Breast epithelium (tissue), 4 donors: ENCODE measurements at regions not wholly inside any gene's neighbourhood (a gene's known extent, or its start where the extent isn't known, plus 50 kb on each side); places are given as distances from the start of the nearest gene placed in this dataset.

Experiments used
- DNase-seq, 2 donors: peaks; one replicate each; pipeline ENCODE4 v3.0.0-alpha.2; 2019; ENCODE audit warnings: low spot score in 2 of 2
- H3K27ac ChIP-seq, 2 donors: fragments of 200-600 bp; sonication (generic) in 1 of 2; one replicate each; pipeline ENCODE4 v1.5.1; 2016 to 2019; ENCODE audit warnings: mild to moderate bottlenecking in 1 of 2
- H3K27me3 ChIP-seq, 2 donors: fragments of 200-600 bp; sonication (generic) in 1 of 2; one replicate each; pipeline versions ENCODE4 v1.5.1 to v1.6.0; 2017 to 2019; ENCODE audit warnings: control low read depth in 1 of 2, mild to moderate bottlenecking in 1 of 2
- H3K36me3 ChIP-seq: fragments of 200-600 bp; one replicate; pipeline ENCODE4 v1.5.1; 2019
- H3K4me1 ChIP-seq, 2 donors: fragments of 200-600 bp; sonication (generic); one replicate each; pipeline ENCODE4 v1.5.1; 2016 to 2019; ENCODE audit warnings: control low read depth in 1 of 2
- H3K4me3 ChIP-seq, 3 donors: fragments of 200-600 bp; sonication (generic); 1 replicate in 2 of 3; 2 replicates in 1 of 3; pipeline ENCODE4 v1.5.1; 2016 to 2019; ENCODE audit warnings: mild to moderate bottlenecking in 3 of 3, moderate library complexity in 2 of 3
- H3K9me3 ChIP-seq, 2 donors: fragments of 200-600 bp; sonication (generic) in 1 of 2; one replicate each; pipeline ENCODE4 v1.5.1; 2016 to 2019; ENCODE audit warnings: control low read depth in 1 of 2
- CTCF ChIP-seq, 3 donors: fragments of 450-650 bp; IDR thresholded peaks; one replicate each; pipeline ENCODE4 v1.5.1; 2016 to 2017; ENCODE audit warnings: antibody characterized with exemption in 3 of 3, mild to moderate bottlenecking in 3 of 3, moderate library complexity in 3 of 3
- POLR2A ChIP-seq: fragments of 450-650 bp; IDR thresholded peaks from one replicate; pipeline ENCODE4 v1.6.1; 2016; ENCODE audit warnings: antibody characterized with exemption, mild to moderate bottlenecking, moderate library complexity
- POLR2AphosphoS5 ChIP-seq, 3 donors: sonication (generic); formaldehyde crosslinking; IDR thresholded peaks; one replicate each; pipeline ENCODE4 v1.6.1; 2017; ENCODE audit warnings: antibody characterized with exemption in 3 of 3
- intact Hi-C: fragments of 100-400 bp; cut with DNase I; formaldehyde crosslinking; loops from one replicate; pipeline ENCODE4 v1.15.1; 2023; ENCODE audit warnings: low total_unique reads

GRCh38 chr9:115533511-115533910 is 415.6 kb upstream of the TNC start:
- no peaks in the 10 kb centered on the region for H3K9me3 ChIP-seq
- no peak overlapping the region for H3K27ac ChIP-seq
- no peaks in the 10 kb centered on the region for H3K36me3 ChIP-seq
- H3K4me3 ChIP-seq: no peak overlapping the region
- no peaks in the 10 kb centered on the region for H3K27me3 ChIP-seq
- H3K4me1 ChIP-seq: no peaks in the 10 kb centered on the region
- intact Hi-C loops: no loop called here
- no peak for DNase-seq
- TF ChIP-seq CTCF (IDR thresholded peaks at IDR 0.05) (no peak), POLR2AphosphoS5 (IDR thresholded peaks at IDR 0.05) (no peak), POLR2A (no peak)

DNA sequence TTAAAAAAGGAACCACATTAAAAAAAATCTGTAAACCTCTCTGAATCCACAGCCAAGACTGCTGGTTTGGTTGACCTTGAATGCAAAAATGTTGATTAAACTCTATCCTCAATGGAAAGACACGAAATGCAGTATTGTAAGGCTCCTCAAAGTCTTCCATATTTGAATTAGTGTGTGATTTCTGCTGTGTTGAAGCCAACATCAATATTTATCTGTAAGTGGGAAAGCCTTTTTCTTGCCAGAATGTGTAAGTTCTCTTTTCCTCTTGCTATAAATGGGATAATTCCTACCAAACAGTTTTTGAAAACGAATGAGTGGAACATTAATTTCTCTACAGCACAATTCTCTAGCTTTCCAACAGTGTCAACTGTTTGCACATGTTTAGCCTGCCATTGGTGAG is 422.1 kb upstream of the TNC start:
- no peaks in the 10 kb centered on the region for H3K4me1 ChIP-seq
- intact Hi-C loops: no loop called here
- H3K27ac ChIP-seq: no peak overlapping the region
- H3K4me3 ChIP-seq: no peak overlapping the region
- no peak for TF ChIP-seq CTCF (IDR thresholded peaks at IDR 0.05)
- no peak for TF ChIP-seq POLR2A
- no peak for TF ChIP-seq POLR2AphosphoS5 (IDR thresholded peaks at IDR 0.05)
- H3K27me3 ChIP-seq: no peaks in the 10 kb centered on the region
- no peaks in the 10 kb centered on the region for H3K9me3 ChIP-seq
- H3K36me3 ChIP-seq: no peaks in the 10 kb centered on the region
- no peak for DNase-seq

DNA sequence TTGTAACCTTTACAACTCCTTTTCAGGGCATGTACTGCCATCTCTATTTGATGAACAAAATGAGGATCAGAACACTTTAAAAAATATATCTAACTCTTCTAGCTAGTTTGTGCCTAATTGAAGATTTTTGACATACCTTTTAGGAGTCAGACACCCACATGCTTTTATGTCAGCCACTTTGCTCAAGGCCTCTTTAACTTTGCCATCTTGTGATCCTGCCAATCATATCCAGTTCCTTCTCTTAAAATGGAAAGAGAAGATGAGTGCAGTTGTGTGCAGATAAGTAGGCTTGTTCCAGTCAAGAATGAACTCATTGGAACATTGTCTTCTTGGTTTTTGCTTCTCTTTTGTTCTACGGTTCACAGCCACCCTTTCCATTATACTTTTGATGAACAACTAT is 425.6 kb upstream of the TNC start:
- intact Hi-C loops: no loop called here
- H3K9me3 ChIP-seq: no peaks in the 10 kb centered on the region
- no peak overlapping the region for H3K27ac ChIP-seq
- no peaks in the 10 kb centered on the region for H3K36me3 ChIP-seq
- DNase-seq: no peak
- H3K4me3 ChIP-seq: no peak overlapping the region
- no peaks in the 10 kb centered on the region for H3K27me3 ChIP-seq
- no peak for TF ChIP-seq CTCF (IDR thresholded peaks at IDR 0.05)
- no peak for TF ChIP-seq POLR2AphosphoS5 (IDR thresholded peaks at IDR 0.05)
- TF ChIP-seq POLR2A: no peak
- H3K4me1 ChIP-seq: no peaks in the 10 kb centered on the region

GRCh38 chr9:115548609-115549260 is 430.8 kb upstream of the TNC start:
- no peaks in the 10 kb centered on the region for H3K27me3 ChIP-seq
- no peaks in the 10 kb centered on the region for H3K9me3 ChIP-seq
- no peaks in the 10 kb centered on the region for H3K36me3 ChIP-seq
- TF ChIP-seq CTCF (IDR thresholded peaks at IDR 0.05) (no peak), POLR2A (no peak), POLR2AphosphoS5 (IDR thresholded peaks at IDR 0.05) (no peak)
- no peaks in the 10 kb centered on the region for H3K4me1 ChIP-seq
- intact Hi-C loops: no loop called here
- no peak for DNase-seq
- no peak overlapping the region for H3K4me3 ChIP-seq
- H3K27ac ChIP-seq: no peak overlapping the region

GRCh38 chr9:115551396-115551795 is 433.4 kb upstream of the TNC start:
- H3K27ac ChIP-seq: no peak overlapping the region
- no peak overlapping the region for H3K4me3 ChIP-seq
- peaks cover 6 to 7% of the 10 kb centered on the region in 2 donors for H3K9me3 ChIP-seq
- no peaks in the 10 kb centered on the region for H3K36me3 ChIP-seq
- no peaks in the 10 kb centered on the region for H3K4me1 ChIP-seq
- intact Hi-C loops: no loop called here
- TF ChIP-seq POLR2AphosphoS5 (IDR thresholded peaks at IDR 0.05) (no peak), POLR2A (no peak), CTCF (IDR thresholded peaks at IDR 0.05) (no peak)
- H3K27me3 ChIP-seq: no peaks in the 10 kb centered on the region
- DNase-seq: no peak
